PC-3 (cell line): ENCODE measurements at regions not wholly inside any gene's neighbourhood (a gene's known extent, or its start where the extent isn't known, plus 50 kb on each side); places are given as distances from the start of the nearest gene placed in this dataset.

Experiments used
- ATAC-seq: fragments of 200-7000 bp; cut with Tn5 transposase; 2 replicates; pipeline ENCODE4 v1.9.1; 2020; ENCODE audit warnings: mild to moderate bottlenecking, moderate library complexity
- BruUV-seq: library from RNA; stranded (reverse); fragments of 400-500 nt; replicated peaks from 2 replicates; lab custom pipeline; 2021; lab: Mats Ljungman, UMichigan
- CTCF ChIA-PET: fragments of 300-600 bp; sonication (Branson Sonifier 250); formaldehyde crosslinking; loops from one replicate; lab custom pipeline; 2022; ENCODE audit warnings: antibody characterized with exemption; lab: Charles Lee
- POLR2A ChIA-PET: fragments of 300-600 bp; sonication (Branson Sonifier 250); formaldehyde crosslinking; loops from one replicate; lab custom pipeline; 2022; ENCODE audit warnings: antibody characterized with exemption; ENCODE audit not compliant: unreplicated experiment; lab: Charles Lee
- DNase-seq: peaks from one replicate; pipeline ENCODE4 v3.0.0-alpha.2; 2015
- H2AFZ ChIP-seq: fragments of 300-600 bp; sonication (generic); 2 replicates; pipeline ENCODE4 v1.6.0; 2016; ENCODE audit warnings: antibody characterized with exemption, low read length
- H3F3A ChIP-seq: fragments of 300-600 bp; sonication (generic); one replicate; pipeline ENCODE4 v1.6.0; 2017; ENCODE audit warnings: antibody characterized with exemption, low read length, control low read depth, mild to moderate bottlenecking; ENCODE audit not compliant: unreplicated experiment
- H3K27ac ChIP-seq: fragments of 300-600 bp; sonication (generic); 2 replicates; pipeline ENCODE4 v1.5.1; 2016; ENCODE audit warnings: mild to moderate bottlenecking, low read length
- H3K27me3 ChIP-seq: fragments of 300-600 bp; sonication (generic); 2 replicates; pipeline ENCODE4 v1.6.1; 2016; ENCODE audit warnings: low read length, mixed read lengths
- H3K36me3 ChIP-seq: fragments of 300-600 bp; sonication (generic); 2 replicates; pipeline ENCODE4 v1.6.1; 2016; ENCODE audit warnings: low read depth, mixed run types, low read length, mixed read lengths
- H3K4me1 ChIP-seq: fragments of 300-600 bp; sonication (generic); 2 replicates; pipeline ENCODE4 v1.5.1; 2016; ENCODE audit warnings: low read length; ENCODE audit not compliant: insufficient read depth
- H3K4me2 ChIP-seq: fragments of 300-600 bp; sonication (generic); 2 replicates; pipeline ENCODE4 v1.6.0; 2016; ENCODE audit warnings: low read length
- H3K4me3 ChIP-seq: fragments of 300-600 bp; sonication (generic); 2 replicates; pipeline ENCODE4 v1.5.1; 2016; ENCODE audit warnings: mild to moderate bottlenecking, low read length, mixed read lengths
- H3K79me2 ChIP-seq: fragments of 300-600 bp; sonication (generic); 2 replicates; pipeline ENCODE4 v1.6.1; 2017; ENCODE audit warnings: low read length, mixed read lengths
- H3K9ac ChIP-seq: fragments of 300-600 bp; sonication (generic); 2 replicates; pipeline ENCODE4 v1.6.0; 2016; ENCODE audit warnings: mild to moderate bottlenecking, low read length
- H3K9me2 ChIP-seq: fragments of 300-600 bp; sonication (generic); replicated peaks from 2 replicates; pipeline ENCODE4 v1.6.1; 2016; ENCODE audit warnings: mixed run types, low read length, mixed read lengths
- H3K9me3 ChIP-seq: fragments of 300-600 bp; sonication (generic); 2 replicates; pipeline ENCODE4 v1.6.1; 2016; ENCODE audit warnings: low read length, mixed read lengths
- H4K20me1 ChIP-seq: fragments of 300-600 bp; sonication (generic); 2 replicates; pipeline ENCODE4 v1.6.1; 2016; ENCODE audit warnings: low read length, mixed read lengths
- CTCF ChIP-seq: fragments of 300-600 bp; sonication (generic); conservative IDR thresholded peaks from 2 replicates; pipeline ENCODE4 v1.5.1; 2017; ENCODE audit warnings: antibody characterized with exemption, low read depth, mild to moderate bottlenecking, low read length
- EZH2 ChIP-seq: fragments of 300-600 bp; sonication (generic); IDR thresholded peaks from one replicate; pipeline ENCODE4 v1.6.1; 2017; ENCODE audit warnings: antibody characterized with exemption, mild to moderate bottlenecking, low read length; ENCODE audit not compliant: unreplicated experiment
- EZH2phosphoT487 ChIP-seq: fragments of 300-600 bp; sonication (generic); IDR thresholded peaks from 2 replicates; pipeline ENCODE4 v1.6.1; 2018; ENCODE audit warnings: mild to moderate bottlenecking, antibody characterized with exemption, low read length, borderline replicate concordance
- intact Hi-C: fragments of 100-400 bp; cut with micrococcal nuclease; formaldehyde crosslinking; loops from 2 replicates; pipeline ENCODE4 v1.9.0; 2023

GRCh38 chr7:97512441-97513207, 219.3 kb upstream of the TAC1 start:
- Histone ChIP-seq H3K27me3 (peaks cover 24% of the 10 kb centered on the region; the same call in 1 of the 2 replicates), H3K9ac (no peak overlapping the region), H3K27ac (no peak overlapping the region), H3K9me2 (no peaks in the 10 kb centered on the region), H3K79me2 (no peaks in the 10 kb centered on the region), H2AFZ (no peak overlapping the region), H3K4me3 (no peak overlapping the region), H4K20me1 (no peaks in the 10 kb centered on the region), H3F3A (no peaks in the 10 kb centered on the region), H3K36me3 (no peaks in the 10 kb centered on the region), H3K9me3 (no peaks in the 10 kb centered on the region), H3K4me2 (no peak overlapping the region), H3K4me1 (no peaks in the 10 kb centered on the region)
- no TSS peak for BruUV-seq
- no peak for ATAC-seq
- TF ChIP-seq CTCF (no peak), EZH2 (no peak), EZH2phosphoT487 (no peak)
- CTCF ChIA-PET, result no interaction called here
- intact Hi-C loops, result no loop called here
- no peak for DNase-seq
- POLR2A ChIA-PET, result no interaction called here

- CTCF ChIA-PET, result no interaction called here
- Histone ChIP-seq H3K4me3 (no peak overlapping the region), H3K9me3 (no peaks in the 10 kb centered on the region), H3K9me2 (no peaks in the 10 kb centered on the region), H4K20me1 (no peaks in the 10 kb centered on the region), H3K27me3 (peaks cover 29% of the 10 kb centered on the region; the same call in 1 of the 2 replicates), H3K9ac (no peak overlapping the region), H3K27ac (no peak overlapping the region), H3K4me2 (no peak overlapping the region), H3K79me2 (no peaks in the 10 kb centered on the region), H3K36me3 (no peaks in the 10 kb centered on the region), H2AFZ (no peak overlapping the region), H3K4me1 (no peaks in the 10 kb centered on the region), H3F3A (no peaks in the 10 kb centered on the region)
- ATAC-seq (no peak), DNase-seq (no peak)
- TF ChIP-seq CTCF (no peak), EZH2phosphoT487 (no peak), EZH2 (no peak)
- intact Hi-C loops, result no loop called here
- no TSS peak for BruUV-seq
- POLR2A ChIA-PET, result no interaction called here
Observed at GRCh38 chr7:97513326-97513725, 218.6 kb upstream of the TAC1 start.

- Histone ChIP-seq H3K79me2 (no peaks in the 10 kb centered on the region), H3K4me2 (no peak overlapping the region), H3K9me3 (no peaks in the 10 kb centered on the region), H3K4me1 (no peaks in the 10 kb centered on the region), H3K27ac (no peak overlapping the region), H3K27me3 (no peaks in the 10 kb centered on the region), H4K20me1 (no peaks in the 10 kb centered on the region), H3K9ac (no peak overlapping the region), H3F3A (no peaks in the 10 kb centered on the region), H2AFZ (no peak overlapping the region), H3K36me3 (no peaks in the 10 kb centered on the region), H3K9me2 (no peaks in the 10 kb centered on the region), H3K4me3 (no peak overlapping the region)
- BruUV-seq, result no TSS peak
- ChIA-PET POLR2A (no interaction called here), CTCF (no interaction called here)
- TF ChIP-seq EZH2phosphoT487 (no peak), EZH2 (no peak), CTCF (no peak)
- DNase-seq (no peak), ATAC-seq (no peak)
- intact Hi-C loops, result no loop called here
Observed at GRCh38 chr7:97541188-97541587, 190.7 kb upstream of the TAC1 start.
